ENCODE measurements at regions not wholly inside any gene's neighbourhood (a gene's known extent, or its start where the extent isn't known, plus 50 kb on each side); places are given as distances from the start of the nearest gene placed in this dataset.
A peak's percentile ranks its signal among the peaks of the same experiment; 100 is the strongest.
"Not testable (repeated sequence)": the region's sequence is repeated elsewhere in the genome, so short reads cannot be mapped to it uniquely, and the experiment has no call there.

DNA sequence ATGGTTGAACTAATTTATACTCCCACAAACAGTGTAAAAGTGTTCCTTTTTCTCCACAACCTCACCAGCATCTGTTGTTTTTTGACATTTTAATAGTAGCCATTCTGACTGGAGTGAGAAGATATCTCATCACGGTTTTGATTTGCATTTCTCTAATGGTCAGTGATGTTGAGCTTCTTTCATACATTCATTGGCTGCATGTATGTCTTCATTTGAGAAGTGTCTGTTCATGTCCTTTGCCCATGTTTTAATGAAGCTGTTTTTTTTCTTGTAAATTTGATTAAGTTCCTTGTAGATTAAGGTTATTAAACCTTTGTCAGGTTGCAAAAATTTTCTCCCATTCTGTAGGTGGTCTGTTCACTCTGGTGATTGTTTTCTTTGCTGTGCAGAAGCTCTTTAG, 281.1 kb downstream of the PTH2R start:
- not testable (repeated sequence) for DNase-seq

DNA sequence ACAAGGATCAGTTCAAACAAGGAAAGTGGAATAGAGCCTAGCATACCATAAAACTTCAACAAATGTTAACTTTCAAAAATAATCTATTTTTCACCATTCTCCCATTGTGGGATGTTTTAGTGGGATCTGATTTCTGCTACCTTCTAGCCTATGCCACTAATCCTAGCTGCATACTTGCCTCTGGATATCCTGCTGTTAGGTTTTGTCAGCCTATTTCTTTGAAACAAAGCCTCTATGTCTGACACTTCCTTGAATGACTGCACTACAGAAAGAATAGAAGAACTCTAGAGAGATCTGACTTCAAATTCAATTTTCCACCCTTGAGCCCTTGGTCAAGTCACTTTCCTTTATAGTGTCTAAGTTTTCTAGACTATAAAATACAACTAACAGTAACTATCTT, 291.5 kb downstream of the PTH2R start:
- DNase-seq: peak; percentile 4

DNA sequence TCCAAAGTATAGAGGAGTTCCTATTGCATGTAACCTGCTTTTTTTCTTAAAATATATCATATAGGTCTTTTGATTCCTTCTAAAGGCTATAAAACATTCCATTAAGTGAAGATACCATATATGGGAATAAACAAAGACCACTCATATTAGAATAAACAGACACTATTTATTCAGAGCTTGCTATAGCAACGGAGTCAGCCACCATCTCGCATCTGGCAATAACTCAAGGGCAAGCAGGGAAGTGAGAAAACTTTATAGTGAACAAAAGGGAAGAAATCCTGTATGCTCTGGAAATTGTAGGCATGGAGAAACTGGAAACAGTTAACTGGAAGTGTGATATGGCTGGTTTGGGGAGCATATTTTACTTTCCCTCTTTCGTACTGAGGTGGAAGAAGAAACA, 301.9 kb downstream of the PTH2R start:
- no peak for DNase-seq

DNA sequence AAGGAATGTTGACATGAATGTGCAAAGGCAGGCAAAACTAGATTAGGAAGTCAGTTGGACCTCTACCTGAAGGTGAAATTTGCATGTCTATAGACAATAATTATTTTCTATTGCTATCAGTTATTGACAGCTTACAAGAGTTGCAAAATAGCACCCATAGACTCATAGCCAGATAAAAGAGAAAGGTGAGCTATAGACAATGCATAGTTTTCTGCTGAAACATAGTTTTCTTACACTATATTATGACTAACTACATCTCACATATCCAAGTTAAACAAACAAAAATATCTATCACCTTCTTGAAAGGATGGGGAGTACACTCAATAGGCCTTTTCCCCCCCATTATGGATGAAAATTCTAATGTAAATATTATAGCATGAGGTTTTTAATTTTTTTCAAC, 305.0 kb downstream of the PTH2R start:
- DNase-seq: no peak

DNA sequence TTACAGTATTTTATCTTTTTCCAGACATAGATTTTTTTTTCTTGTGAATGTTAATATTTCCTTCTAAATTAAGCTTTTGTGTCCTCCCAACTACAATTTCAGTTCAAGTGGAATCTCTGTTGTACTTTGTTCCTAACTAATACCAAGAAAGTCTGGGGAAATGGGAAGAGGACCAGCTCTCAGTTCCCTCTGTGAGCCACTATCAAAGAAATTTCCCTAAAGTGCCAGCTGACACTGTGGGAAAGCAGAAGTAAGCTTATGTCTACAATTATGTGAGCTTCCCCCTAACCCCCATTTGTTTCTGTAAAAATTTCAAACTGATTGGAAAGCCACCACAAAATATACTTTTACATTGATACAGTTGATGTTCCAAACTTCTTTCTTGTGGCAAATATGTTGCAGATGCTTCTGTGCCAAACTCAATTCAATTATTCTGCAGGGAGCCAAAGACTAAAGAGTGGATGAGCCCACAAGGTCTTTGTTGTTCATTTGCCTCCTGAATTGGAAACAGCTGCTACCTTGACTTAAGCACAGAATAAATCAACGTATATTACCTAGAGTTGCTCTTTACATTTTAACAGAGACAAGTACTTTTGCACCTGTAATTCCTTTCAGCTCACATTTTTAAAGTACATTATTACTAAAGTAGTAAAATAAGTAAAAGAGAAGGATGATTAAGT, 306.6 kb downstream of the PTH2R start:
- DNase-seq: no peak

DNA sequence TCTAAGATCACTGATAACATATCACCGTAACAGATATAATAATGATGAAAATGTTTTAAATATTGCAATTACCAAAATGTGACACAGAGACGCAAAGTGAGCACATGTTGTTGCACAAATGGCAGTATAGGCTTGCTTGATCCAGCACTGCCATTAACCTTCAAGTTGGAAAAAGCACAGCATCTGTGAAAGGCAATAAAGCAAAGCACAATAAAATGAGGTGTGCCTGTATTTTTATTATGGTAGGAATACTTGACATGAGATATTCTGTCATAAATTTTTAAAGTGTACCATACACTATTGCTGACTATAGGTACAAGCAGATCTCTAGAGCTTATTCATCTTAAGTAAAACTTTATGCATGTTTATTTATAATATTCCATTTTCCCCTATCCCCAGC, 312.2 kb downstream of the PTH2R start:
- DNase-seq: no peak

DNA sequence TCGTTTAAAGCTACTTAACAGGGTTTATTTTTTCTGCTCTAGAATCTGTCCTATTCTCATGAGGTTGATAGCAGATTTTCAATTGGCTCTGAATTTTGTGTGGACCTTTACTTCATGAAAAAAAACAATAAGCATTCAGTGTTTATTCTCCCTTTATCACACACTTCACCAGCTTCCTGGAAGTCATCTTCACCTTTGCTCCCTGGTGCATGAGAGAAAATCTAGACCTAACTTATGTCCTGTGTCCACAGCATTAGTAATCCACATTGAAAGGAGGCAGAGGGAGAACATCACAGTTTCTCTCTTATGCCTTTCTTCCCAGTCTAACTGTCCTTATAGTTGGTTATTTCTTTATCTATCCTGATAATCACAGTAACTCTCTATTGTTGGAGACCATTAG, 316.1 kb downstream of the PTH2R start:
- DNase-seq: no peak

DNA sequence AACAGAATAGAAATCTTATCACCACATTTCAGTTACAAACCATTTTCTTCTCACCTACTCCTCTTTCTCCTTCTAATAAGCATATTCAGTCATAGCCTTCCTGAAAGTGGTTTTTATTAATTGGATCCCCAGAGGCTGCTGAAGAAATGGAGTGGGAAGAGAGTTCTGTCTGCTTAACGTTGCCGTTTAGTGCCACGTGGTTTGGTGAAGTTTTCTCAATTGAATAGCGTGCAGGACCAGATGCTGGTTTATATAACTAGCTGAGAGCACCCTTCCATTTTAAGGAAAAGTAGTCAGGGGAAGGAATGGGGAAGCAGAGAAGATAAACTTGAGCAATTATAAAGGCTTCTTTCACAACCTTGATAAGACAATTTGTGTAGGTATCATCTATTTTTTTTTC, 318.7 kb downstream of the PTH2R start:
- no peak for DNase-seq

DNA sequence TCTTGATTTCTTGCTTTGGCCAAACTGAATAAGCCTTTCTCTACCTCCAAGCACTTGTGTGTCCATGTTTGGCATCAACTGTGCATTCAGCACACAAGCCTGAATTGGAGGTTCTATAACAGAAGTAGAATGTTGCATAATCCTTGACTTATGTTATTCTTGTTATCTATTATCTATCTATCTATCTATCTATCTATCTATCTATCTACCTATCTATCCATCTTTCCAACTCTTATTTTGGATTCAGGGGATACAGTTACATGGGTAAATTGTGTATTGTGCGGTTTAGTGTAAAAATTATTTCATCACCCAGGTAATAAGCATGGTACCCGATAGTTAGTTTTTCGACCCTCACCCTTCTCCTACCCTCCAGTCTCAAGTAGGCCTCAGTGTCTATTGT, 319.6 kb downstream of the PTH2R start:
- DNase-seq: no peak

DNA sequence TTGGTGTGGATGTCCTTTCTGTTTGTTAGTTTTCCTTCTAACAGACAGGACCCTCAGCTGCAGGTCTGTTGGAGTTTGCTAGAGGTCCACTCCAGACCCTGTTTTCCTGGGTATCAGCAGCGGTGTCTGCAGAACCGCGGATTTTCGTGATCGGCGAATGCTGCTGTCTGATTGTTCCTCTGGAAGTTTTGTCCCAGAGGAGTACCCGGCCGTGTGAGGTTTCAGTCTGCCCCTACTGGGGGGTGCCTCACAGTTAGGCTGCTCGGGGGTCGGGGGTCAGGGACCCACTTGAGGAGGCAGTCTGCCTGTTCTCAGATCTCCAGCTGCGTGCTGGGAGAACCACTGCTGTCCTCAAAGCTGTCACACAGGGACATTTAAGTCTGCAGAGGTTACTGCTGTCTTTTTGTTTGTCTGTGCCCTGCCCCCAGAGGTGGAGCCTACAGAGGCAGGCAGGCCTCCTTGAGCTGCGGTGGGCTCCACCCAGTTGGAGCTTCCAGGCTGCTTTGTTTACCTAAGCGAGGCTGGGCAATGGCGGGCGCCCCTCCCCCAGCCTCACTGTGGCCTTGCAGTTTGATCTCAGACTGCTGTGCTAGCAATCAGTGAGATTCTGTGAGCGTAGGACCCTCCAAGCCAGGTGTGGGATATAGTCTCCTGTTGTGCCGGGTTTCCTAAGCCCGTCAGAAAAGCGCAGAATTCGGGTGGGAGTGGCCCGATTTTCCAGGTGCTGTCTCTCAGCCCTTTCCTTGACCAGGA, 345.2 kb downstream of the PTH2R start:
- DNase-seq: not testable (repeated sequence)

DNA sequence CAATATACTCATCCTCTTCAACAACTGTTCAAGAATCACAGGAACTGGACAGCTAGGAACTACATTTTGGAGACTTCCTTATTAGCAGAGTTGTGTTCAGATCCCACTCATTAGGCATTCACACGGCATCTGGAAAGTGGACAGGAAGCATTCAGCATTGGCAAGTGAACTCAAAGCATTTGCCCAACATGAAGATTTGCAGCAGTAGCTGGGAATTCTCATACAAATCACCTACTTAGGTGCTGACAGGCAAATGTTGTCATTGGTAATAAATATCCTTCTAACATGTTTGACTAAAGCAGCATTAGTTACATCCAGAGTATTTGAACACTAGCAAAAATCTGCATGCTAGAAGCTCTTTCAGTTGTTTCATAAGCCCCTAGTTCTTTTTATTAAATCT, 350.8 kb downstream of the PTH2R start:
- DNase-seq: no peak

DNA sequence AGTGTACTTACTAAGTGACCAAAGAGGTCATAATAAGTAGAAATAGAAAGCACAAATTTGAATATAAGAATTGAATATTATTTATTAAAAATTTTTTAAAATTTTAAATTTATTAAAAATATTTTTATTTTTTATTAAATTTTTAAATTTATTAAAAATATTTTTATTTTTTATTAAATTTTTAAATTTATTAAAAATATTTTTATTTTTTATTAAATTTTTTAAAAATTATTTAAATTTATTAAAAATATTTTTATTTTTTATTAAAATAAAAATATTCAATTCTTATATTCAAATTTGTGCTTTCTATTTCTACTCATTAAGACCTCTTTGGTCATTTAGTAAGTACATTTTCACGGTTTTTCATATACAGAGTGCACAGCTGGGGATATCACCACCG, 366.5 kb downstream of the PTH2R start:
- DNase-seq: not testable (repeated sequence)

DNA sequence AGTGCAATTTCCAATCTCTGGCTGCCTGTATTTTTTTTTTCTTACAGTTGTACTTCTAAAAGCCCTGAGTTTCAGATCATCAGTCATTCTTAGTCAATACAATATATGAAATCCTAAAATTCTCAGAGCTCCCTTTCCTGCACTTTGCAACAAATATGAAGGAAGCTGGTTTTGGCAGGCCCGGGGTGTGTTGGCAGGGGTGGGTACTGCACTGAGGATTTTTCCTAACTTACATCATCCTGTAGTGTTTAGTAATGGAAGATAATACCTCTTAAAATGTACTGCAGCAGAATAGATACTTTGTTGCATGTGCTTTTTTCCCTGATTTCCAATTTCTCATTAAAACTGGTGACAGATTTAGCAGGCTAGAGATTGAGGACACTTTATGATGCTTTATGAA, 374.6 kb downstream of the PTH2R start:
- no peak for DNase-seq

DNA sequence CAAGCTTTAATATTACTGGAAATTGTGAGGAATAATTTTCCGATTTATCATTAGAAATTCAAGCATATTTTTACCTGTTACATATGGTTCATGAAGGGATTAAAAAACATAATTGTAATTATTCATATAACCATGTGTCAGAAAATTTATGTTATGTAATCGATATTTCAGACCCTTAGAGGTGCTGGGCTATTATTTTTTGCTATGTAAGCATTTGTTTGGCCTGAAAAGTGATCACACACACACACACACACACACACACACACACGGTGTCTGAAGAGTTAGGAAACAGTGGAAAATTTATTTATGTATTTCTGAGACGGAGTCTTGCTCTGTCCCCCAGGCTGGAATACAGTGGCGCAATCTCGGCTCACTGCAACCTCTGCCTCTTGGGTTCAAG, 375.5 kb downstream of the PTH2R start:
- no peak for DNase-seq

DNA sequence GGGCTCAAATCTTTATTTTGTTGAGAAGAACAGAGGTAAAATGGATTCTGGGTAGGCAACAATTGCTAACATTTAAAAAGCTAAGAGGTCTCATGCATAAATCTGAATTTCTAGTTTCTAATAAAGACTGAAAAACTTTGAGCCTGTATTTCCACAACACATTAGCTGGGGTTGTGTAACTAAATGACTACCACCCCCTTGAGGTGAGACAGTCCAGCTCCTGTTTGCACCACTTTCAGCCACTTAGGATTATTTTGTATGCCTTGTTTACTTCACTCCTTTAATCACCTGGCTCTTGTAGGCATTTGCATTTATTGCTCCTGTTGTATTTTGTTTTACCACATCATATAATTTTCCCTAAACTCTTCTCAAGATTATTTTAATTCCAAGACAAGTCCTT, 376.6 kb downstream of the PTH2R start:
- no peak for DNase-seq

DNA sequence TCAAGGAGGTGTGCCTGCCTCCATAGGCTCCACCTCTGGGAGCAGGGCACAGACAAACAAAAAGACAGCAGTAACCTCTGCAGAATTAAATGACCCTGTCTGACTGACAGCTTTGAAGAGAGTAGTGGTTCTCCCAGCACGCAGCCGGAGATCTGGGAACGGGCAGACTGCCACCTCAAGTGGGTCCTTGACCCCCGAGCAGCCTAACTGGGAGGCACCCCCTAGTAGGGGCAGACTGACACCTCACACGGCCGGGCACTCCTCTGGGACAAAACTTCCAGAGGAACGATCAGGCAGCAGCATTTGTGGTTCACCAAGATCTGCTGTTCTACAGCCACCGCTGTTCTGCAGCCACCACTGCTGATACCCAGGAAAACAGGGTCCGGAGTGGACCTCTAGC, 378.2 kb downstream of the PTH2R start:
- not testable (repeated sequence) for DNase-seq

DNA sequence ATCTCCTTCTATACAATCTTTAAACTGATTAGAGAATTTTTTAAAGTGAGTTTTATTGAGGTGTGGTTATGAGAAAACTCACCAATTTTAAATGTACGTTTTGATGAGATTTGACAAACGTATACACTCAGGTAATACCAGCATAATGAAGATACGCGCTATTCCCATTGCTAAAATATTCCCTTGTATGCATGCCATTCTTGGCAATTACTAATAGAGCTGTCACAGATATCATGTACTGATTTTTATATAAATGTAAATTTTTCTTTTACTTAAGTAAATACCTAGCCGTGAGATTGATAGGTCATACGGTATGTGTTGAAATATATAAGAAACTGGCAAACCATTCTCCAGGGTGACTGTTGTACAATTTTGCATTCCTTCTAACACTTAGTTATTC, 384.7 kb downstream of the PTH2R start:
- DNase-seq: no peak

DNA sequence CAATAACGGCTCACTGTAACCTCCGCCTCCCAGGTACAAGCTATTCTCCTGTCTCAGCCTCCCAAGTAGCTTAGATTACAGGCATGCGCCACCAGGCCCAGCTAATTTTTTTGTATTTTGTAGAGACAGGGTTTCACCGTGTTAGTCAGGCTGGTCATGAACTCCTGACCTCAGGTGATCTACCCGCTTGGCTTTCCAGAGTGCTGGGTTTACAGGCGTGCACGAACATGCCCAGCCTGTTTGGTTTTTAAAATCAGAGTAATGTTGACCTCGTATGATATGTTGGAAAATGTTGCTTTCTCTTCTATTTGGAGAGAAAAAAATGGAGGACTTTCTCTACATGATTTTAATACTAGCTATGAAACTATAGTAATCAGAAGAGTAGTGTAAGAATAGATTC, 386.2 kb downstream of the PTH2R start:
- DNase-seq: no peak

DNA sequence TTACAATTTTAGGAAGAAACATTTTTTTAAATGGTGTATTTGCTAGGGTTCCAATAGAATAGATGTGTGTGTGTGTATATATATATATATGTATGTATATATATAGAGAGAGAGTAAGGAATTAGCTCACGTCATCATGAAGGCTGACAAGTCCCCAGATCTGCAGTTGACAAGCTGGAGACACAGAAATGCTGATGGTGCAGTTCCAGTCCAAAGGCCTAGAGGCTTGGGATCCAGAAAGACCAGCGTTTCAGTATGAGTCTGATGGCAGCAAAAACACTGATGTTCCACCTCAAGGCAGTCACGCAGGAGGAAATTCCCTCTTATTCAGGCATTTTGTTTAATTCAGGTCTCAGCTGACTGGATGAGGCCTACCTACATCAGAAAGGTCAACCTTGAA, 386.8 kb downstream of the PTH2R start:
- no peak for DNase-seq

DNA sequence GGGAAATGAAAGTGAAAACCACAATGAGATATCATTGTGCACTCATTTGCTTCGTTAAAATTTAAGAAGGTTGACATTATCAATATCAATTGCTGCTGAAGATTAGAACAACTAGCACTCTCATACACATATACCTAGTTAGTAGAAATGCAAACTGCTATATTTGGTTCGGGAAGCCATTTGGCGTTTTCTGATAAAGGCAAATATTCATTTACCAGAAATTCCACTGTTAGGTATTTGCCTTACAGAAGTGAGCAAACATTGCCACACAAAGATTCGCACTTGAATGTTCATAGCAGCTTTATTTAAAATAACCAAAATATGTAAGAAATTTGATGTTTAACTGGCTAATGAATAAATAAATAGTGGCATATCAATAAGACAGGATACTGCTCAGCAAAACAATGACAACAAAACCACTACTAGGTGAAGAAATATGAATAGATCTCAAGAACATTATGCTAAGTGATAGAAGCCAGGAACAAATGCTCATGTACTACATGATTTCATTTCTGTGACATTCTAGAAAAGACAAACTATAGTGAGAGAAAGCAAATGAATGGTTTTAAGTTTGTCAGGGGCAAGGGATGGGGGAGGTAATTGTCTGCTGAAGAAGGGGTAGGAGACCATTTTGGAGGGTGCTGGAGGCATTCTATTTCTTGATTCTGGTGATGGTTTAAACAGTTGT, 387.8 kb downstream of the PTH2R start:
- DNase-seq: no peak

DNA sequence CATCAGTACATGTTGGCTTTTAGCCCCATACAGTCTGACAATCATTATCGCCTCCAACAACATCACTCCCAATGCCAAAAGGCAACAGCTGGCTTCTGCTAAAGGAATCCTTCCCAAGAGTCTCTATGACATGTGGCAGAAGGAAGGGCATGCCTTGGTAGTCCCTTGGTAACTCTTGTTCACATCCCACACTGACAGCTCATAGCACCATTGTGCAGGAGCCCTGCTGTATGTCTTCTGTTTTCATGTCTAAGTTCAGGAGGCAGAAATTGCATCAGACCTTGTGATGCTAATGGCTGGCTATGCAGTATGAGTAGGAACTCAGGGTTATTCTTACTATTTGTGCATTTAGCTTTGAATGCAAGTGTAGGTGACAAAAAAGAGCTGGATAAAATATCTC, 392.1 kb downstream of the PTH2R start:
- no peak for DNase-seq

DNA sequence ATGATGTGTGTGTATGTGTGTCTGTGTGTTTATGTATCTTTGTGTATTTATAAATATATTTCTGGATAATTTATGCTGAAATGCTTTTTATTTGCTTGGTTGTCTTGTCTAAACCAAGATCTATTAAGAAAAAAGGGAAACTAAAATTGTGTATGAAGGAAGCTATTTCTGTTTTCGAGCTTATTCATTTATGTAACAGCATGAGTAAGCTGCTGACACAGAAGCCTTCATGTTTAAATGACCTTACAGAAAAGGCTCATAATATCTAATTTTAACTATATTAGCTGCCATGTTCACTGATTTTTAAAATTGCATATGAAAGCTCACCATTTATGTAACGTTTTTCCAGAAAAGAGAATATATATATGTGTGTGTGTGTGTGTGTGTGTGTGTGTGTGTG, 392.8 kb downstream of the PTH2R start:
- no peak for DNase-seq

DNA sequence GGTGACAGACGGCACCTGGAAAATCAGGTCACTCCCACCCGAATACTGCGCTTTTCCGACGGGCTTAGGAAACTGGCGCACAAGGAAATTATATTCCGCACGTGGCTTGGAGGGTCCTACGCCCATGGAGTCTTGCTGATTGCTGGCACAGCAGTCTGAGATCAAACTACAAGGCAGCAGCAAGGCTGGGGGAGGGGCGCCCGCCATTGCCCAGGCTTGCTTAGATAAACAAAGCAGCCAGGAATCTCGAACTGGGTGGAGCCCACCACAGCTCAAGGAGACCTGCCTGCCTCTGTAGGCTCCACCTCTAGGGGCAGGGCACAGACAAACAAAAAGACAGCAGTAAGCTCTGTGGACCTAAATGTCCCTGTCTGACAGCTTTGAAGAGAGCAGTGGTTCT, 394.3 kb downstream of the PTH2R start:
- DNase-seq: not testable (repeated sequence)

DNA sequence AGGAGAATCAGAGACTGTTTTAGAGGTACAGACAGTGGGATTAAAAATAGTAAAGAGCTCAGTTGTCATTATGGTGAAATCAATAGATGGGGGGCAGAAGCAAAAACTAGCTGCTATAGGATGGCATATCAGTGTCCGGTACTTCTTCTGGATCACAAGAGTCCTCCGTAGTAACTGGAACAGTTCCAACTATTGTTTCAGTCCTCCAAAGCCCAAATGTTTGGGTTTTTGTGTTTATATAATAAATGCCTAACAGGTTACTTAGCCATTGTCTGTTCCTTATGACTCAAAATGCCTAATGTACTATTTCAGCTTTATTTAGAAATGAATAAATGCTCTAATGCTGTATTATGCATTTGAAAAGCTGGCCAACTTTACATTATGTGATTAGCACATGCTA, 401.2 kb downstream of the PTH2R start:
- DNase-seq: no peak
